HepG2 (cell line): ENCODE measurements at regions not wholly inside any gene's neighbourhood (a gene's known extent, or its start where the extent isn't known, plus 50 kb on each side); places are given as distances from the start of the nearest gene placed in this dataset.

Experiments
- BATF2 ChIP-seq: sonication (generic); formaldehyde crosslinking; IDR thresholded peaks from 2 replicates; pipeline ENCODE4 v1.8.0; 2022; ENCODE audit warnings: mild to moderate bottlenecking, missing genetic modification reagents, moderate library complexity
- FOXP1 ChIP-seq, 2 experiments: fragments of 450-650 bp in 1 of 2; IDR thresholded peaks; 2 replicates each; pipeline ENCODE4 v1.6.1; 2017 to 2018; ENCODE audit warnings: antibody characterized with exemption in 1 of 2
- NR0B2 ChIP-seq: sonication (generic); formaldehyde crosslinking; IDR thresholded peaks from 2 replicates; pipeline ENCODE4 v1.4.0; 2020; ENCODE audit warnings: mild to moderate bottlenecking, missing genetic modification reagents
- SP5 ChIP-seq: IDR thresholded peaks from 2 replicates; pipeline ENCODE4 v1.6.1; 2016; ENCODE audit warnings: low read depth, borderline replicate concordance
- ZBTB40 ChIP-seq, 2 experiments: fragments of 450-650 bp in 1 of 2; sonication (generic) in 1 of 2; formaldehyde crosslinking in 1 of 2; IDR thresholded peaks; 2 replicates each; pipeline versions ENCODE4 v1.6.1 to v1.8.0; 2016 to 2022; ENCODE audit warnings: antibody characterized with exemption in 1 of 2, mild to moderate bottlenecking in 1 of 2, missing genetic modification reagents in 1 of 2
- ZNF850 ChIP-seq: sonication (generic); formaldehyde crosslinking; conservative IDR thresholded peaks from 2 replicates; pipeline ENCODE4 v1.9.0; 2021; ENCODE audit warnings: mild to moderate bottlenecking, missing genetic modification reagents

GRCh38 chr22:26804911-26805539, 147.6 kb downstream of the MIAT start (continued):
- no peak for TF ChIP-seq ZBTB40 (IDR thresholded peaks at IDR 0.05)
- no peak for TF ChIP-seq ZBTB40 (CRISPR knock-in tag; IDR thresholded peaks at IDR 0.05)
- no peak for TF ChIP-seq NR0B2 (CRISPR knock-in tag)
- TF ChIP-seq BATF2 (CRISPR knock-in tag), result no peak
- no peak for TF ChIP-seq SP5 (CRISPR knock-in tag)
- TF ChIP-seq FOXP1 (IDR thresholded peaks at IDR 0.05), result no peak
- no peak for TF ChIP-seq FOXP1 (CRISPR knock-in tag; IDR thresholded peaks at IDR 0.05)
- TF ChIP-seq ZNF850 (CRISPR knock-in tag), result no peak
